D721Med (cell line): ENCODE measurements at regions not wholly inside any gene's neighbourhood (a gene's known extent, or its start where the extent isn't known, plus 50 kb on each side); places are given as distances from the start of the nearest gene placed in this dataset.
"Not testable (repeated sequence)": the region's sequence is repeated elsewhere in the genome, so short reads cannot be mapped to it uniquely, and the experiment has no call there.

Experiments
- DNase-seq: peaks from one replicate; pipeline ENCODE4 v3.0.0; 2011; ENCODE audit warnings: low spot score; ENCODE audit not compliant: insufficient read length
- FAIRE-seq: peaks from 2 replicates; lab custom pipeline; 2011; peaks lifted over from hg19 to GRCh38; lab: Jason Lieb, UNC

DNA sequence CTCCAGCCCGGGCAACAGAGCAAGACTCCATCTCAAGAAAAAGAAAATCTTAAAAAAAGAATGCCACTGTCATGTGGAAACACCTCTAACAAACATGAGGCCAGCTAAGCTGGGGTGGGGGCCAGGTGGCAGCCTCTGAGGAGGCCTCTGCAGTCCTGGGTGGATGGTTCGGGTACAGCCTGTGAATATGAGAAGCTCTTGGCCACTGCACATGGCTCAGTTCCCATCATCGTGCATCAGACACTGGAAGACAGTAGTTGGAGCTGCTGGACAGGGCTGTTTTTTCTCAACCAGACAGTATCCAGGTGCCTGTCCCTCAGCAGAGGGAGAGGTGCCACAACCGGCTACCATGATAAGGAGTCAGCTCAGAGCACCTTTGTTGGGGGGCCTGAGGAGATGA lies 67.9 kb upstream of the PLGLB2 start:
- DNase-seq, FAIRE-seq: not testable (repeated sequence)

DNA sequence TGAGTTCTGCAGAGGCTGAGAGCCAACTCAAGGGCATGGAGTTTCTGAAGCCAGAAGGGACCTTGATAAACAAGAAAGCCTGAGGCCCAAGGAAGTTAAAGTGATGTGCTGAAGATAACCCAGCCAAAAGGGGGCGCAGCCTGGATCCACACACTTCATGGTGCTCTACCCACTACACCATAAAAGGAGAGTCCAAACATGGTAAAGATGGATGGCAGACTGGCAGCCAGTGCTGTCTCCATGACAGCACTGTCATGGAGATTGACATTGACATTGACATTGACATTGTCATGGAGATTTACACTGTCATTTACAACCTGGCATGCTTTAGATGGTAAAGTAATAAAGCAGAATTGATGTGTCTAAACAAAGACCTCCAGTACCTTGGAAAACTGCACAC lies 67.2 kb upstream of the PLGLB2 start:
- FAIRE-seq, DNase-seq: not testable (repeated sequence)

DNA sequence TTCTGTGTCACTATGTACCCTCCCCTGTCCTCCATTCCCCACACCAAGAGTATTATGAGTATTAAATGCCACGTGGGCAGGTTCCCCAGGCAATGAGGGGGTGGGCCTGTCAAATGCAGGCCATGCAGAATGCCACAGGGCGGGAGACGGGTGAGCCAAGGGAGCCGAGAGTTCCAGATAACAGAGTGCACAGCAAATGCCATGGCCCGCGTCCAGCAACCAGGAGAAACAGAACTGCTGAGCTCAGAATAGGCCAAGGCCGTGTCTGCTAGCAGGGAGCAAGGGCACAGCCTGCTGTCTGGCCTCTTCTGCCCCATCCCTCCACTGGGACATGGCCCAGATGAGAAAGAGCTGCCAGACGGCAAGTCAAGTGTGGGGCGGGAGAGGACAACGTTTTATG lies 64.4 kb upstream of the PLGLB2 start:
- DNase-seq, FAIRE-seq: not testable (repeated sequence)

DNA sequence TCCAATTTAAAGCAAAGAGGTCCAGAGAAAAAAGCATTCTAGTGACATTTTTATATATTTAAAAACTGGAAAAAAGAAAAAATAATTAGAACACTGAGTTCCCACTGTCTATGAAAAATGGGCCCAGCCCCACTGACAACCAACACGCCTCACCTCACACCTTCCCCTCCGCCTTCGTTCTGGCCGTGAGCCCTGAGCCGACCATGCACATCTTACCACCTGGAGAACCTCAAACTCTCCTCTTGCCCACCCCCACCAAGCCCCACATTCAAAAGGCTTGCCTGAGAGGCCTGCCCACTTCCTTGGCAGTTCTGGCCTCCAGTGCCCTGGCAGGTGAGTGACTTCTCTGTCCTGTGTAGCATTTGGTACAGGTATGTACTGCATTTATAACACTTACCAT lies 63.9 kb upstream of the PLGLB2 start:
- FAIRE-seq, DNase-seq: not testable (repeated sequence)

DNA sequence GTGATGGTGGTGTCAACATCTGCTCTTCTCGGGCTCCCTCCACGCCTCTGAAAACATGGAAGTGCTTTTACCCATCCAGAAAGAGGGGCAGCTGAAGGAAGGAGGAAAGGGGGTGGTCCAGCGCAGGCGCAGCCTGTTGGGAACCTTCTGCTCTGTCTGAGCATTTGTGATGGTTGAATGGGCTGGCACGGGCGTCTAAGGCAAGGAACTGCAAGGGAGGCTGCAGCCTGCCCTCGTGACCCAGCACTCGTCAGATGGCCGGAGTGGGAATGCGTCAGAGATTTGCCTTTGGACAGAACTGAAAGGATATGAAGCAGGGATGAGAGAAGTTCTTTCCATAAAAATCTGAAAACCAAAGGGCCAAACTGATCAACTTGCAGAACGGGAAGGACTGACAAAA lies 62.3 kb upstream of the PLGLB2 start:
- not testable (repeated sequence) for FAIRE-seq, DNase-seq

DNA sequence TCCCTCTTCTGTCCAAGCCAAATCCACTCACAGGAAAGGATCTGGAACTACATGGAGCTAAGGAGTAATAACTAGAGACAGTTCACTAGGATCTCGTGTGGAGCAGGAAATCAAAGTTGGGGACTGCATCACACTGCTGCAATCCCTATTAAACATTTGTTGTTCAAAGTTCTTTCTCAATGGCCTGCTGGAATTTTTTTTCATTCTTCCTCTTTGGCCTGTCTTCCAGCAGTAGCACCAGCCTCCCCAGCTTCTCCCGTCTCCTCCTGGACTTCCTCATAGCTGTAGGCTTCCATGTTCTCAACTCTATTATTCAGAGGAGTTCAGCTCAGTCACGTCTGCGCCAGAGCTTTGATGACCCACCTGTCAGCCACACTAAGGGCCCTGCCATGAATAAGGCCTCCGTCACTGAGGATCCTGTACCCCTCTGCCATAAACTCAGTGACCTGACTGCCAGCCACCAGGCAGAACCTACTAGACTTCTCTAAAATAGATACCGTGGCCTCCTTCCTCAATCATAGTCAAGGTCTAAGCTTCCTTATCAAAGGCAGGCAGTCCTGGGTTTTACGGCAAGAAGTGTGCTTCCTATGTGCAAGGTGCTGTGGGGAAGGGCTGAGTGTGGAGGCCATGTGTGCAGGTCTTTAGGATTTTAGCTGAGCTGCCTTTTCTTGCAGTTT lies 60.9 kb upstream of the PLGLB2 start:
- not testable (repeated sequence) for DNase-seq, FAIRE-seq

DNA sequence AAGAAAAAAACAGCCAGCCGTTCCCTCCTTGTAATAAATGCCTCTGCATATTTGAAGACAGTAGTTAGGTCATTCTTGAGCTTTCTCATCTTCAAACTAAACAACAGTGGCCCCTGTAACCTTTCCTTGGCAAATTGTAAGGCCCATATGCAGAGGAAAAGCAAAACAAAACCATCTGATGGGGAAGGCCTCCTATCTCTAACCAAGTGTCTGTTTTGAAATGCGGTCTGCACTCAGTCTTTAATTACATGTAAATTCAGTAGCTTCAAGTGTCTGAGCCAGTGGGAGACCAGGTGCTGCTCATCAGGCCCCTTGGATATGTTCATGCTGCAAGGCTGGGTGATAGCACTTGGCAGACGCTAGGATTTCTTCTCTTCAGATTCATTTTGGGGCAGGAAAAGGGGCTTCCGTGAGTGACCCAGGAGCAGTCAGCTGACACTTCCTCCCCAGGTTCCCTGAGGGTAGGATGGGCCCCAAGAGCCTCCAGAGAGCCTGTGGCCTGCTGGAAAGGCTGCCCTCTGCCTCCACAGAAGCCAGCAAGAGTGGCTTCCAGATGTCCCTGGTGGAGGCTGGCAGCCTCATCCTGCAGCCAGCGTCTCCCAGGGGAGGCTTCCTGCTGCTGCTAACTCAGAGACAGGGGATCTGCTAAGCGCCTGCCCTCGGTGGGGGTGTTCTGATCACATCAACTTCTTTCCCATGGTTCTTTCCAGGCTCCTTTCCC lies 60.2 kb upstream of the PLGLB2 start:
- not testable (repeated sequence) for DNase-seq, FAIRE-seq

DNA sequence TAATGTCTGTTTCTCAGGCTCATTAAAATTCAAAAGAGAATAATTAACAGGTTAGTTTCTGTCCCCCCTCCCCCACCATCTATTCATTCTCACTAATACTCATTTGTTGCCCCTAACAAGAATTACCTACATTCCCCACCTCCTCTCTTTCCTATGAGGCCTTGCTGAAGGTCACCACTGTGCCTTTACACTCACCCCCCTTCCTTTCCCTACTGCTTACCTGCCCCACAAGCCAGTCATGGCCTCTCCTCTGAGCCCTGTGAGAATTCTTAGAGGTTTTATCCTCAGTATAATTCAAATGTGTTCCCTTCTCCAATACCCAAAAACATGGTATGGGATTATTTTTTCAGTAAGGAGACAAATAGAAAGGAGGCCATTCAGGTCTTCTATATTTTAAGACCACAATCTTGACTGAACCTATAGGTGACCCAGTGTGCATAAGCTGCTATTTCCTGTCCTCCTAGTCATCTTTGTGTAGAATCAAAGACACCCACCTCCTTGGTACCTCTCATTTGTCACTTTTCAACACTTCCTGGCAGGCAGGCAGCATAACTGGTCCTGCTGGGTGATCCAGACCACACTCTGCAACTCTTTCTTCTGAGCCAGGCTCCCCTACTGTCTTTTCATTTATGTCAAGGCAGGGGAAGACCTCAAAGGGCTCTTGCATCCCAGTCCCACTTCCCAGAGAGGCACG lies 55.8 kb upstream of the PLGLB2 start:
- not testable (repeated sequence) for FAIRE-seq, DNase-seq

DNA sequence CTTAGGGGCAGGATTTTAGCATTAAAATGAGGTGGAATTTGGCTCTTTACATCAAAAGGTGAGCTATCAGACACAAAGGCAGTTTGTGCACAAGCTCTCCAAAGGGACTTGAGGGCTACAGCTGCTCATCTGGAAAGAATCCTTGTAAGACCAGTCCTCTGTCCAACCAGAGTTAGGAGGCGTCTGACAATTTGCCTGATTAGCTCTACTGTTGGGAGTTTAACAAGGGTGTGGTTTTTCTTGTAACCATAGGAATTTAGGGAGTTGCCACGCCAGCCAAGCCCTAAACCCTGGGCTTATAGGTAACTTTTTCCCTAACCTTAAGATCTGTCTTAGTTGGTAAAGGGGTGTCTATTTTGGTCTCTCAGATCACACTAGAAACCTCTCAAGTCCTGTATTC lies 55.0 kb upstream of the PLGLB2 start:
- DNase-seq, FAIRE-seq: not testable (repeated sequence)

DNA sequence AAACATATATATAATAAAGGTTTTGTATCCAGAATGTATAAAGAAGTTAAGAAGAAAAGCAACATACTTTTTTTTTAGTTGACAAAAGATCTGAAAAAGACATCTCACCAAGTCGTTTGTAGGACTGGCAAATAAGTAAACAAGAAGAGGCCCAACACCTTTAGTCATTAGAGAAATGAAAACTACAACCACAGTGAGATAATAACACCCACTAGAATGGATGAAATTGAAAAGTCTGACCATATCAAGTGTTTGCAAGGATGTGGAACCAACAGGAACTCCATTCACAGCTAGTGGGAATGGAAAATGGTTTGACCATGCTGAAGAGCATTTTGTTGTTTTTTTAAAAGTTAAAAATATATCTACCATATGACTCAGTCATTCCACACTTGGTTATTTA lies 54.0 kb upstream of the PLGLB2 start:
- FAIRE-seq: not testable (repeated sequence)

DNA sequence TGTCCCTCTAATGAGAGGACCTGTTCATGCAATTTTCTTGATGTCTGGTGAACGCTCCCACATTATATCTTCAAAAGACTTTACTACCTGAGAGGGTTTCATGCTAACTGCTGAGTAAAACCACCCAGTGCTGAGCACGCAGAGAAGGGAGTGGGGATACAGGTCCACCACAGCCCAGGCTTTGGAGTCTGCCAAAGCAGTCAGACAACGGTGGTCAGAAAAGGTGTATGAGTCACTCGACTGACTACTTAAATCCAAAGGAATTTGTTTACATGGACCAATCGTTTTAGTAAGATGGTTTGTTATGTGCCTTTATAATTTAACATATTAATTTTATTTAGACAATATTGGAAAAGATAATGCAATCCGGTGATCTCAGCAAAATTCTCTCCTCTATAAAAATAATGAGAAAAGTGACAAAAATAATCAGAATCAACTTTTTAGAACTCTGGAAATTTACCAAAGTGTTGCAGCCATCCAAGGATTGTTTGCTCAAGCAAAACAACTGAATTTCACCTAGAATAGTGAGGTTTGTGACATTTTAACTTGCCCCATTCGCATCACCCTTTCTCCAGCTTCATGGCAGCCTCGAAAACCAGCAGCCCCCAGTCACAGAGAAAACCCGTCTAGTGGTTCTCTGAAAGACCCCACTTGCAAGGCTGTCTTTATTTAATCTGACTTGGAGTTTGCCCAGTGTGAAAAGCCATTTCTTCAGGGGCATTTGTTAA lies 52.1 kb upstream of the PLGLB2 start:
- DNase-seq, FAIRE-seq: not testable (repeated sequence)

More for the DNA sequence above, 54.0 kb upstream of the PLGLB2 start:
- DNase-seq: not testable (repeated sequence)
